Neutrophil (primary cell): ENCODE measurements at regions not wholly inside any gene's neighbourhood (a gene's known extent, or its start where the extent isn't known, plus 50 kb on each side); places are given as distances from the start of the nearest gene placed in this dataset.

Experiments used
- H3K27ac ChIP-seq: fragments of 200-600 bp; sonication (generic); 2 replicates; pipeline ENCODE4 v1.5.1; 2016; ENCODE audit warnings: mild to moderate bottlenecking, moderate library complexity
- H3K27me3 ChIP-seq: fragments of 200-600 bp; sonication (generic); 2 replicates; pipeline ENCODE4 v1.6.0; 2016; ENCODE audit warnings: mild to moderate bottlenecking
- H3K36me3 ChIP-seq: fragments of 200-600 bp; sonication (generic); 2 replicates; pipeline ENCODE4 v1.5.1; 2017
- H3K4me1 ChIP-seq, 2 experiments: fragments of 200-600 bp in 1 of 2; sonication (generic) in 1 of 2; 1 replicate in 1 of 2; 2 replicates in 1 of 2; pipeline versions ENCODE4 v1.5.1 to v1.6.1; 2013 to 2016; ENCODE audit warnings: low read depth in 1 of 2, low read length in 1 of 2, mild to moderate bottlenecking in 1 of 2, moderate library complexity in 1 of 2; ENCODE audit not compliant: control insufficient read depth in 1 of 2, insufficient read depth in 1 of 2
- H3K4me3 ChIP-seq, 2 experiments: fragments of 200-600 bp in 1 of 2; sonication (generic) in 1 of 2; 1 replicate in 1 of 2; 2 replicates in 1 of 2; pipeline ENCODE4 v1.5.1; 2013 to 2016; ENCODE audit warnings: low read depth in 1 of 2, low read length in 1 of 2, mild to moderate bottlenecking in 1 of 2, moderate library complexity in 1 of 2
- H3K9me3 ChIP-seq: fragments of 200-600 bp; sonication (generic); 2 replicates; pipeline ENCODE4 v1.5.1; 2016
- CTCF ChIP-seq: fragments of 200-600 bp; sonication (generic); IDR thresholded peaks from 2 replicates; pipeline ENCODE4 v1.5.1; 2016; ENCODE audit warnings: antibody characterized with exemption

DNA sequence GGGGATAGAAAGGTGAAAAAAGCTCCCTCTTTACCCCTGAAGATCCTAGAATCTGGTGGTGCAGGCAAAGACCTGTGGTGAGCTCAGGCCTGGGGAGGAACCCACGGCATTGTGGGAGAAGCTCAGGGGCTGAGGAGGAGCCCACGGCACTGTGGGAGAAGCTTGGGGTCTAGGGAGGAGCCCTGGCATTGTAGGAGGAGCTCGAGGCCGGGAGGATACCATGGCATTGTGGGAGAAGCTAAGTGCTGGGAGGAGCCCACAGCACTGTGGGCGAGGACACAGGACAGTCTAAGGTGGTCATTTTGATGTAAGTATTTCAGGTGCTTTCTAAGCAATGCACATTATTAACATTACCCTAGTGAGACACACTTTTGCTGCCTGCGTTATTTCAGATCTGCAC lies 179.7 kb downstream of the HSD17B3 start:
- Histone ChIP-seq H3K27me3 (no peaks in the 10 kb centered on the region), H3K4me3 (no peak overlapping the region), H3K9me3 (no peaks in the 10 kb centered on the region), H3K27ac (no peak overlapping the region), H3K4me1 (no peaks in the 10 kb centered on the region), H3K36me3 (no peaks in the 10 kb centered on the region)
- no peak for TF ChIP-seq CTCF

- H3K9me3 ChIP-seq, result no peaks in the 10 kb centered on the region
Observed at GRCh38 chr9:96121136-96121535, 180.8 kb downstream of the HSD17B3 start.

DNA sequence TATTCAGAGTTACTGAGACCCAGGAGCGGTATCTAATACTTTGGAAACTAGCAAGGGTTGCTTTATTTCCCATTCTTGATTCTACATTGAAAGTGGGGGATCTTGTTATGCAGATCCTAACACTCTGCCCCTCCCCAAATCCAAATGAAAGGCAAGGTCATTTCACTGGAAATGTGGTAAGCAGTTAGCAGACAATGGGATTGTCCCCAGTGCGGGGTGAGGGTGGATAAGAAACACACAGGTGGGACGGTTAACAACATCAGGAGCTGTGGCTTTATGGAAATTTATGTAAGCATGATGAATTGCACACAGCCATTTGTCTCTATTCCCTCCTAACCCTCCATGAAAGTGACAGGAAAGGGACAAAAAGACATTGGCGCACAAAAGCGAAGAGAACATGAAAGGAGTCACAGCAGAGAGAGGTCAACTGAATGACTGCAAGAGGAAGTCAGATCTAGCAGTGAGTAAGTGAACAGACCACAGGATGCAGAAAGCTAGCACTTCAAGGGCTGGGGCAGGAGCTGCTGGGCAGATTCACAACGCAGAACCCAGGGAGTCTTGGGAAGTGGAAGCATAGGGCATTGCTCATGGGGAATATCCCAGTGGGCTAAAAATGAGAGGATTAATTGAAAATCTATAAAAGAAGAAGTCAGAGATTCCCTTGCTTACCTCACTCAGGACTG lies 184.4 kb downstream of the HSD17B3 start:
- no peak for TF ChIP-seq CTCF
- H3K36me3 ChIP-seq, result no peaks in the 10 kb centered on the region
- no peak overlapping the region for H3K27ac ChIP-seq
- H3K27me3 ChIP-seq, result no peaks in the 10 kb centered on the region
- H3K4me3 ChIP-seq, result no peak overlapping the region
- no peaks in the 10 kb centered on the region for H3K9me3 ChIP-seq
- no peaks in the 10 kb centered on the region for H3K4me1 ChIP-seq

More at GRCh38 chr9:96121136-96121535, 180.8 kb downstream of the HSD17B3 start:
- Histone ChIP-seq H3K27ac (no peak overlapping the region), H3K27me3 (no peaks in the 10 kb centered on the region), H3K4me3 (no peak overlapping the region), H3K4me1 (no peaks in the 10 kb centered on the region), H3K36me3 (no peaks in the 10 kb centered on the region)
- TF ChIP-seq CTCF, result no peak

DNA sequence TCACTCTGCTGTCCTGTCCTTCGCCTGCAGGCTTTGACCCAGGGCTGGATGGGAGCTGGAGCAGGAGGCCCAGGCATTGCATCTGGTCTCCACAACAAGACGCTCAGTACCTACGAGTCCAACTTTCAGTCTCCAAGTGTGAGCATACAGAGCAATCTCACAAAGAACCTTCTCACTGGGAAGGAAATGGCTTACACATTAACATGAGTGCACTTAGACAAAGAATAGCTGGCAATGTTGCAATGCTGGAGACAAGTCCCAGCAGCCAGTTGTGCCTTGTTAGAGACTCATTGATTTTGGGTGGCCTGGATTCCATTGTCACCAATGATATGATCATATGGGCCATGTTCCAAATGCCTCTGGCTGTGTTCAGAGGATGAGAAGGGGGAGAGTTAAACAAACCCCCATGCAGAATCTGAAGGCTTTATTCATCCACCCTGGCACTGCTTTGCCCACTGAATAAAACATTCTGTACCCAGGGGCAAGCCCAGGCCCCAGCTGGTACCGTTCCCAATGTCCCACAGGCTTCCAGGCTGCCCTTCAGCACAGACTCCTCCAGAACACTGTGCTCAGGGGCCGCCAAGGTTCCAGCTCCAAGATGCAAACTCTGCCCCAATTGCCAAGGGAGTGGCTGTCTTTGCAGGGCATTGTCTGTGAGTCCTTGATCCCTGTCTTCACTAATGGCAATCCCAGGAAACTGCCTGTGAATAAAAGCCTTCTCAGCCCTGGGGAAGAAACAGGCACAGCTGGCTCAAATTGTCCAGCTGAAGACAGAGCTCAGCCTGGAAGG lies 185.5 kb downstream of the HSD17B3 start:
- Histone ChIP-seq H3K27me3 (no peaks in the 10 kb centered on the region), H3K27ac (no peak overlapping the region), H3K36me3 (no peaks in the 10 kb centered on the region), H3K4me1 (no peaks in the 10 kb centered on the region), H3K4me3 (no peak overlapping the region), H3K9me3 (no peaks in the 10 kb centered on the region)
- no peak for TF ChIP-seq CTCF

DNA sequence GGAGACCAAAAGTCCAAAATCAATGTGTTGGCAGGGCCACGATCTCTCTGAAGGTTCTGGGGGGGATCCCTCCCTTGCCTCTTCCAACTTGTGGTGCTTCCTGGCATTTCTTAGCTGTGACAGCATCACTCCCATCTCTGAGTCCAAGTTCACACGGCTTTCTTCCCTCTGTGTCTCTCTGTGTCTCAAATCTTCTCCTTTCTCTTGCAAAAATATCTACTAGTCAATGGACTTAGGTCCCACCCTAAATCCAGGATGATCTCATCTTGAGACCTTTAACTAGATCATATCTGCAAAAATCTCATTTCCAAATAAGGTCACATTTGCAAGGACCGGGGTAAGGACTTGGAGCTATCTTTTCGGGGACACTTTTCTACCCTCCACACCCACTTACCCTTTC lies 186.1 kb downstream of the HSD17B3 start:
- Histone ChIP-seq H3K4me3 (no peak overlapping the region), H3K27ac (no peak overlapping the region), H3K9me3 (no peaks in the 10 kb centered on the region), H3K4me1 (no peaks in the 10 kb centered on the region), H3K36me3 (no peaks in the 10 kb centered on the region), H3K27me3 (no peaks in the 10 kb centered on the region)
- TF ChIP-seq CTCF, result no peak
